Globus pallidus (tissue), 1 donor: ENCODE measurements at regions not wholly inside any gene's neighbourhood (a gene's known extent, or its start where the extent isn't known, plus 50 kb on each side); places are given as distances from the start of the nearest gene placed in this dataset.

Experiments used
- DNase-seq: peaks from one replicate; pipeline ENCODE4 v3.0.0-alpha.2; 2015; ENCODE audit warnings: low spot score

- no peak for DNase-seq
Measured at GRCh38 chr9:75616841-75617566, 273.5 kb upstream of the PCSK5 start.

GRCh38 chr9:75623462-75623861 is 267.0 kb upstream of the PCSK5 start:
- DNase-seq, result no peak

- DNase-seq, result no peak
Measured at GRCh38 chr9:75624998-75625397, 265.5 kb upstream of the PCSK5 start.

- DNase-seq, result no peak
Measured at GRCh38 chr9:75626860-75627259, 263.6 kb upstream of the PCSK5 start.

GRCh38 chr9:75628952-75629351 is 261.5 kb upstream of the PCSK5 start:
- DNase-seq, result no peak

- no peak for DNase-seq
Measured at GRCh38 chr9:75633451-75634057, 256.9 kb upstream of the PCSK5 start.

- no peak for DNase-seq
Measured at GRCh38 chr9:75636427-75637045, 253.9 kb upstream of the PCSK5 start.

GRCh38 chr9:75639971-75640610 is 250.4 kb upstream of the PCSK5 start:
- no peak for DNase-seq

- no peak for DNase-seq
Measured at GRCh38 chr9:75642522-75642921, 248.0 kb upstream of the PCSK5 start.

- DNase-seq, result no peak
Measured at GRCh38 chr9:75644649-75645048, 245.8 kb upstream of the PCSK5 start.

GRCh38 chr9:75648034-75648433 is 242.4 kb upstream of the PCSK5 start:
- no peak for DNase-seq

GRCh38 chr9:75649060-75649459 is 241.4 kb upstream of the PCSK5 start:
- DNase-seq, result no peak

GRCh38 chr9:75651709-75652108 is 238.8 kb upstream of the PCSK5 start:
- DNase-seq, result no peak

GRCh38 chr9:75653335-75653734 is 237.1 kb upstream of the PCSK5 start:
- no peak for DNase-seq

GRCh38 chr9:75653750-75654149 is 236.7 kb upstream of the PCSK5 start:
- DNase-seq, result no peak

- DNase-seq, result no peak
Measured at GRCh38 chr9:75657015-75657414, 233.5 kb upstream of the PCSK5 start.

GRCh38 chr9:75658301-75658905 is 232.1 kb upstream of the PCSK5 start:
- no peak for DNase-seq

- no peak for DNase-seq
Measured at GRCh38 chr9:75664597-75664996, 225.9 kb upstream of the PCSK5 start.

GRCh38 chr9:75666856-75667554 is 223.5 kb upstream of the PCSK5 start:
- DNase-seq, result no peak

GRCh38 chr9:75669721-75670120 is 220.8 kb upstream of the PCSK5 start:
- DNase-seq, result no peak

GRCh38 chr9:75671354-75671753 is 219.1 kb upstream of the PCSK5 start:
- DNase-seq, result no peak

GRCh38 chr9:75672478-75672877 is 218.0 kb upstream of the PCSK5 start:
- no peak for DNase-seq
